Panc1 (cell line): ENCODE measurements at regions not wholly inside any gene's neighbourhood (a gene's known extent, or its start where the extent isn't known, plus 50 kb on each side); places are given as distances from the start of the nearest gene placed in this dataset.

Experiments
- ATAC-seq: fragments of 200-7000 bp; cut with Tn5 transposase; 2 replicates; pipeline ENCODE4 v1.9.1; 2020; ENCODE audit warnings: mild to moderate bottlenecking, moderate library complexity
- BruUV-seq: library from RNA; stranded (reverse); fragments of 400-500 nt; replicated peaks from 2 replicates; lab custom pipeline; 2021; lab: Mats Ljungman, UMichigan
- CTCF ChIA-PET: fragments of 300-600 bp; sonication (Branson Sonifier 250); formaldehyde crosslinking; loops from one replicate; lab custom pipeline; 2022; ENCODE audit warnings: antibody characterized with exemption; lab: Charles Lee
- POLR2A ChIA-PET: fragments of 300-600 bp; sonication (Branson Sonifier 250); formaldehyde crosslinking; loops from one replicate; lab custom pipeline; 2022; ENCODE audit warnings: antibody characterized with exemption; lab: Charles Lee
- DNase-seq: peaks from one replicate; pipeline ENCODE4 v3.0.0-alpha.2; 2010; ENCODE audit warnings: low read depth, low spot score
- H3K27ac ChIP-seq: 2 replicates; pipeline ENCODE4 v1.5.1; 2011; ENCODE audit warnings: mild to moderate bottlenecking, low read length, inconsistent platforms
- H3K27me3 ChIP-seq: fragments of 200-500 bp; sonication (Bioruptor generic); 2 replicates; pipeline ENCODE4 v1.6.0; 2014; ENCODE audit warnings: low read length, inconsistent platforms; ENCODE audit not compliant: control insufficient read depth, insufficient read depth
- H3K36me3 ChIP-seq: fragments of 200-500 bp; sonication (Bioruptor generic); 2 replicates; pipeline ENCODE4 v1.5.1; 2014; ENCODE audit warnings: inconsistent platforms, mild to moderate bottlenecking, low read length, moderate library complexity; ENCODE audit not compliant: control insufficient read depth, insufficient read depth
- H3K4me1 ChIP-seq: 2 replicates; pipeline ENCODE4 v1.5.1; 2011; ENCODE audit warnings: inconsistent platforms, mild to moderate bottlenecking, low read length, moderate library complexity; ENCODE audit not compliant: control insufficient read depth, insufficient read depth
- H3K4me3 ChIP-seq, 2 experiments: 2 replicates each; pipeline ENCODE4 v1.5.1; 2011 to 2012; ENCODE audit warnings: low read depth in 2 of 2, low read length in 2 of 2, mild to moderate bottlenecking in 2 of 2, inconsistent platforms in 1 of 2, moderate library complexity in 1 of 2
- H3K9me3 ChIP-seq: fragments of 200-500 bp; sonication (Bioruptor generic); 2 replicates; pipeline ENCODE4 v1.5.1; 2014; ENCODE audit warnings: low read depth, mild to moderate bottlenecking, inconsistent platforms, low read length, moderate library complexity; ENCODE audit not compliant: control insufficient read depth, insufficient read depth
- POLR2AphosphoS5 ChIP-seq: IDR thresholded peaks from 2 replicates; pipeline ENCODE4 v1.6.1; 2012; ENCODE audit warnings: mild to moderate bottlenecking, low read depth, low read length, moderate library complexity
- SIN3A ChIP-seq: IDR thresholded peaks from 2 replicates; pipeline ENCODE4 v1.6.1; 2012; ENCODE audit warnings: low read depth, mild to moderate bottlenecking, low read length, moderate library complexity, borderline replicate concordance; ENCODE audit not compliant: insufficient read depth
- TCF7L2 ChIP-seq: IDR thresholded peaks from 2 replicates; pipeline ENCODE4 v1.6.1; 2011; ENCODE audit warnings: mild to moderate bottlenecking, low read depth, low read length, inconsistent platforms
- in situ Hi-C: cut with HindIII; loops from 2 replicates; pipeline ENCODE4 v1.10.0; 2016; ENCODE audit warnings: low sequenced_read_pairs, low pct_unique_long_range_greater_than_20kb
- intact Hi-C: fragments of 100-400 bp; cut with micrococcal nuclease; formaldehyde crosslinking; loops from one replicate; pipeline ENCODE4 v1.10.0; 2022; ENCODE audit not compliant: unreplicated experiment
- TF ChIP-seq, protein P1 (sequence below), 2 experiments: IDR thresholded peaks; 2 replicates each; pipeline ENCODE4 v1.6.1; 2011 to 2012; ENCODE audit warnings: low read depth in 2 of 2, control low read depth in 1 of 2, low read length in 1 of 2, mild to moderate bottlenecking in 1 of 2, moderate library complexity in 1 of 2; ENCODE audit not compliant: insufficient read depth in 1 of 2
- TF ChIP-seq, protein P2 (sequence below): fragments of 450-650 bp; IDR thresholded peaks from 2 replicates; pipeline ENCODE4 v1.5.1; 2017; ENCODE audit warnings: mild to moderate bottlenecking

GRCh38 chr3:177361081-177361938, 164.0 kb upstream of the TBL1XR1 start:
- CTCF ChIA-PET: interaction anchor here (0.8 kb wide), 1 partner anchor 121 kb away, joined by 5 read pairs; no protein-coding TSS in a partner anchor
- intact Hi-C loops (loop anchor here (5.0 to 10.0 kb wide), 2 partner anchors 116 to 1023 kb away; no protein-coding TSS in a partner anchor), in situ Hi-C loops (no loop called here)
- Histone ChIP-seq H3K4me3 (no peak overlapping the region), H3K27me3 (no peaks in the 10 kb centered on the region), H3K36me3 (no peaks in the 10 kb centered on the region), H3K4me1 (peaks cover 48% of the 10 kb centered on the region), H3K9me3 (no peaks in the 10 kb centered on the region), H3K27ac (peak overlapping the region; percentile 99)
- TF ChIP-seq, protein P1, sequence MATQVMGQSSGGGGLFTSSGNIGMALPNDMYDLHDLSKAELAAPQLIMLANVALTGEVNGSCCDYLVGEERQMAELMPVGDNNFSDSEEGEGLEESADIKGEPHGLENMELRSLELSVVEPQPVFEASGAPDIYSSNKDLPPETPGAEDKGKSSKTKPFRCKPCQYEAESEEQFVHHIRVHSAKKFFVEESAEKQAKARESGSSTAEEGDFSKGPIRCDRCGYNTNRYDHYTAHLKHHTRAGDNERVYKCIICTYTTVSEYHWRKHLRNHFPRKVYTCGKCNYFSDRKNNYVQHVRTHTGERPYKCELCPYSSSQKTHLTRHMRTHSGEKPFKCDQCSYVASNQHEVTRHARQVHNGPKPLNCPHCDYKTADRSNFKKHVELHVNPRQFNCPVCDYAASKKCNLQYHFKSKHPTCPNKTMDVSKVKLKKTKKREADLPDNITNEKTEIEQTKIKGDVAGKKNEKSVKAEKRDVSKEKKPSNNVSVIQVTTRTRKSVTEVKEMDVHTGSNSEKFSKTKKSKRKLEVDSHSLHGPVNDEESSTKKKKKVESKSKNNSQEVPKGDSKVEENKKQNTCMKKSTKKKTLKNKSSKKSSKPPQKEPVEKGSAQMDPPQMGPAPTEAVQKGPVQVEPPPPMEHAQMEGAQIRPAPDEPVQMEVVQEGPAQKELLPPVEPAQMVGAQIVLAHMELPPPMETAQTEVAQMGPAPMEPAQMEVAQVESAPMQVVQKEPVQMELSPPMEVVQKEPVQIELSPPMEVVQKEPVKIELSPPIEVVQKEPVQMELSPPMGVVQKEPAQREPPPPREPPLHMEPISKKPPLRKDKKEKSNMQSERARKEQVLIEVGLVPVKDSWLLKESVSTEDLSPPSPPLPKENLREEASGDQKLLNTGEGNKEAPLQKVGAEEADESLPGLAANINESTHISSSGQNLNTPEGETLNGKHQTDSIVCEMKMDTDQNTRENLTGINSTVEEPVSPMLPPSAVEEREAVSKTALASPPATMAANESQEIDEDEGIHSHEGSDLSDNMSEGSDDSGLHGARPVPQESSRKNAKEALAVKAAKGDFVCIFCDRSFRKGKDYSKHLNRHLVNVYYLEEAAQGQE (IDR thresholded peaks at IDR 0.05; ENCODE audit: insufficient read depth in 1 of 2, low read depth in 2 of 2, low read length in 1 of 2): no peak
- TF ChIP-seq POLR2AphosphoS5: no peak
- no peak for TF ChIP-seq SIN3A
- TF ChIP-seq, protein P2, sequence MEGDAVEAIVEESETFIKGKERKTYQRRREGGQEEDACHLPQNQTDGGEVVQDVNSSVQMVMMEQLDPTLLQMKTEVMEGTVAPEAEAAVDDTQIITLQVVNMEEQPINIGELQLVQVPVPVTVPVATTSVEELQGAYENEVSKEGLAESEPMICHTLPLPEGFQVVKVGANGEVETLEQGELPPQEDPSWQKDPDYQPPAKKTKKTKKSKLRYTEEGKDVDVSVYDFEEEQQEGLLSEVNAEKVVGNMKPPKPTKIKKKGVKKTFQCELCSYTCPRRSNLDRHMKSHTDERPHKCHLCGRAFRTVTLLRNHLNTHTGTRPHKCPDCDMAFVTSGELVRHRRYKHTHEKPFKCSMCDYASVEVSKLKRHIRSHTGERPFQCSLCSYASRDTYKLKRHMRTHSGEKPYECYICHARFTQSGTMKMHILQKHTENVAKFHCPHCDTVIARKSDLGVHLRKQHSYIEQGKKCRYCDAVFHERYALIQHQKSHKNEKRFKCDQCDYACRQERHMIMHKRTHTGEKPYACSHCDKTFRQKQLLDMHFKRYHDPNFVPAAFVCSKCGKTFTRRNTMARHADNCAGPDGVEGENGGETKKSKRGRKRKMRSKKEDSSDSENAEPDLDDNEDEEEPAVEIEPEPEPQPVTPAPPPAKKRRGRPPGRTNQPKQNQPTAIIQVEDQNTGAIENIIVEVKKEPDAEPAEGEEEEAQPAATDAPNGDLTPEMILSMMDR: no peak
- no peak for TF ChIP-seq TCF7L2
- ATAC-seq: no peak
- no TSS peak for BruUV-seq
- no peak for DNase-seq
- POLR2A ChIA-PET: no interaction called here

DNA sequence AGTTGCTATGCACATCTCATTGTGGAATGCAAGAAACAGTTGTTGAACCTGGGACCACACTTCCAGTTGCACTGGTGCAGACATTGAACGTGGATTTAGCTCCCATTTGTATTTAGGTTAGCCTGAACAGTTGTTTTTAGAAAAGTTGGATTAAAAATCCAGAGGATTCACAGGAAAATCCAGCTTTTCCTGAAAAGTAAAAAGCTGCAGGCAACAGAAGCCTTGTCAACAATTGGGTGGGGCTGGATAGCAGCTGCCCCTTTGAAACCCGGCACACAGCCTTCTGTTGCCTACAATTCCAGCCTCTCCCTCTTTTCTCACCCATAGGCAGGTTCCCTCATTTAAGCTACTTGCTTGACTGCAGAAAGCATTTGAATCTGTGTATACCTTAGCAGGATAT, 165.3 kb upstream of the TBL1XR1 start:
- Histone ChIP-seq H3K4me1 (peaks cover 37% of the 10 kb centered on the region), H3K36me3 (no peaks in the 10 kb centered on the region), H3K27ac (peak overlapping the region; percentile 99), H3K9me3 (no peaks in the 10 kb centered on the region), H3K4me3 (no peak overlapping the region), H3K27me3 (no peaks in the 10 kb centered on the region)
- CTCF ChIA-PET: no interaction called here
- BruUV-seq: no TSS peak
- DNase-seq (no peak), ATAC-seq (no peak)
- in situ Hi-C loops (no loop called here), intact Hi-C loops (loop anchor here (5.0 to 10.0 kb wide), 2 partner anchors 115 to 1022 kb away; no protein-coding TSS in a partner anchor)
- POLR2A ChIA-PET: no interaction called here
- TF ChIP-seq SIN3A (no peak), TCF7L2 (no peak), POLR2AphosphoS5 (no peak)
- TF ChIP-seq, protein P2: no peak
- TF ChIP-seq, protein P1 (IDR thresholded peaks at IDR 0.05; ENCODE audit: insufficient read depth in 1 of 2, low read depth in 2 of 2, low read length in 1 of 2): no peak
